K562 (cell line): ENCODE measurements at regions not wholly inside any gene's neighbourhood (a gene's known extent, or its start where the extent isn't known, plus 50 kb on each side); places are given as distances from the start of the nearest gene placed in this dataset.

Experiments used
- ATAC-seq: fragments of 200-7000 bp; cut with Tn5 transposase; 3 replicates; pipeline ENCODE4 v1.9.1; 2020; ENCODE audit warnings: moderate library complexity
- BruUV-seq: library from RNA; stranded (reverse); fragments of 400-500 nt; replicated peaks from 2 replicates; lab custom pipeline; 2021; lab: Mats Ljungman, UMichigan
- CTCF ChIA-PET: fragments of 300-600 bp; formaldehyde crosslinking; extraction: SDS; loops from one replicate; lab custom pipeline; 2021; ENCODE audit warnings: low intra/inter-chr PET ratio; lab: Yijun Ruan, JAX
- POLR2A ChIA-PET: fragments of 300-600, 350-650 bp; sonication (Branson Sonifier 250); formaldehyde crosslinking; extraction: SDS; loops from one replicate; lab custom pipeline; 2021; ENCODE audit warnings: antibody characterized with exemption, inconsistent platforms; lab: Yijun Ruan, JAX
- DNase-seq, 4 experiments: peaks; one replicate each; pipeline versions ENCODE4 v3.0.0 to v3.0.0-alpha.2; 2011 to 2018; ENCODE audit warnings: low spot score in 3 of 4, mixed read lengths in 3 of 4; ENCODE audit errors: extremely low read depth in 1 of 4
- FAIRE-seq: peaks from 2 replicates; lab custom pipeline; 2011; peaks lifted over from hg19 to GRCh38; lab: Jason Lieb, UNC
- H2AFZ ChIP-seq: 2 replicates; pipeline ENCODE4 v1.6.0; 2011; ENCODE audit warnings: low read depth, low read length, control low read depth, inconsistent platforms
- H3K27ac ChIP-seq: fragments of 200-600 bp; 3 replicates; pipeline ENCODE4 v1.8.0; 2011; ENCODE audit warnings: low read depth, mild to moderate bottlenecking, control low read depth, inconsistent platforms, low read length, moderate library complexity, mixed read lengths; ENCODE audit errors: extremely low read depth
- H3K27me3 ChIP-seq, 2 experiments: fragments of 300-600 bp in 1 of 2; 2 replicates in 1 of 2; 3 replicates in 1 of 2; pipeline versions ENCODE4 v1.6.0 to v1.8.0; 2011; ENCODE audit warnings: inconsistent platforms in 2 of 2, low read length in 2 of 2, mild to moderate bottlenecking in 1 of 2, mixed read lengths in 1 of 2, moderate library complexity in 1 of 2; ENCODE audit not compliant: control insufficient read depth in 2 of 2, insufficient read depth in 2 of 2
- H3K36me3 ChIP-seq: fragments of 300-600 bp; 3 replicates; pipeline ENCODE4 v1.8.0; 2011; ENCODE audit warnings: mild to moderate bottlenecking, low read length, inconsistent platforms; ENCODE audit not compliant: control insufficient read depth, insufficient read depth
- H3K4me1 ChIP-seq, 2 experiments: fragments of 200-600 bp in 1 of 2; replicated peaks in 1 of 2; 2 replicates in 1 of 2; 3 replicates in 1 of 2; pipeline versions ENCODE4 v1.5.1 to v1.8.0; 2011; ENCODE audit warnings: inconsistent platforms in 2 of 2, low read length in 2 of 2, mild to moderate bottlenecking in 1 of 2, mixed read lengths in 1 of 2, moderate library complexity in 1 of 2; ENCODE audit not compliant: control insufficient read depth in 2 of 2, insufficient read depth in 2 of 2
- H3K4me2 ChIP-seq: 2 replicates; pipeline ENCODE4 v1.6.1; 2011; ENCODE audit warnings: low read length, control low read depth, inconsistent platforms, mixed read lengths; ENCODE audit not compliant: insufficient read depth
- H3K4me3 ChIP-seq: fragments of 200-600 bp; sonication (generic), shearing (Covaris generic); 2 replicates; pipeline ENCODE4 v1.5.1; 2016; ENCODE audit warnings: control low read depth, inconsistent platforms
- H3K79me2 ChIP-seq: fragments of 200-600 bp; 3 replicates; pipeline ENCODE4 v1.8.0; 2011; ENCODE audit warnings: low read length, inconsistent platforms; ENCODE audit not compliant: control insufficient read depth, insufficient read depth
- H3K9ac ChIP-seq, 2 experiments: 2 replicates each; pipeline versions ENCODE4 v1.6.0 to v1.6.1; 2011; ENCODE audit warnings: low read depth in 2 of 2, low read length in 2 of 2, control low read depth in 1 of 2, inconsistent platforms in 1 of 2, mild to moderate bottlenecking in 1 of 2, mixed read lengths in 1 of 2; ENCODE audit not compliant: insufficient read depth in 1 of 2
- H3K9me1 ChIP-seq: one replicate; pipeline ENCODE4 v1.6.0; 2011; ENCODE audit warnings: inconsistent platforms, mild to moderate bottlenecking, low read length, moderate library complexity; ENCODE audit not compliant: control insufficient read depth, insufficient read depth
- H3K9me3 ChIP-seq: replicated peaks from 2 replicates; pipeline ENCODE4 v1.5.1; 2011; ENCODE audit warnings: low read depth, low read length, inconsistent platforms; ENCODE audit not compliant: control insufficient read depth, insufficient read depth
- H4K20me1 ChIP-seq: replicated peaks from 2 replicates; pipeline ENCODE4 v1.6.1; 2011; ENCODE audit warnings: low read length, inconsistent platforms, mixed read lengths; ENCODE audit not compliant: control insufficient read depth, insufficient read depth
- BHLHE40 ChIP-seq: IDR thresholded peaks from 2 replicates; pipeline ENCODE4 v1.6.1; 2011; ENCODE audit warnings: low read length, improper control_type of control experiment
- CREB5 ChIP-seq: fragments of 250-450 bp; sonication (Bioruptor Pico); IDR thresholded peaks from 2 replicates; pipeline ENCODE4 v1.5.0; 2020; ENCODE audit warnings: mild to moderate bottlenecking
- HDAC6 ChIP-seq: IDR thresholded peaks from 2 replicates; pipeline ENCODE4 v1.6.1; 2012; ENCODE audit warnings: low read depth, mild to moderate bottlenecking, control low read depth, inconsistent platforms, low read length, moderate library complexity
- HES1 ChIP-seq: fragments of 450-650 bp; IDR thresholded peaks from 2 replicates; pipeline ENCODE4 v1.6.1; 2016; ENCODE audit warnings: low read depth, mild to moderate bottlenecking, moderate library complexity
- IRF2 ChIP-seq: sonication (generic); formaldehyde crosslinking; IDR thresholded peaks from 2 replicates; pipeline ENCODE4 v1.8.1; 2022; ENCODE audit warnings: mild to moderate bottlenecking, missing genetic modification reagents
- KLF16 ChIP-seq: IDR thresholded peaks from 2 replicates; pipeline ENCODE4 v1.6.1; 2016; ENCODE audit warnings: antibody characterized with exemption
- PHF8 ChIP-seq: fragments of 200-600 bp; sonication (generic); IDR thresholded peaks from 2 replicates; pipeline ENCODE4 v1.6.1; 2012; ENCODE audit warnings: mixed run types, mild to moderate bottlenecking, inconsistent platforms, low read length, moderate library complexity, borderline replicate concordance
- RERE ChIP-seq: sonication (generic); formaldehyde crosslinking; IDR thresholded peaks from 2 replicates; pipeline ENCODE4 v1.8.0; 2023; ENCODE audit warnings: missing genetic modification reagents, mild to moderate bottlenecking, borderline replicate concordance
- STAT6 ChIP-seq: sonication (generic); formaldehyde crosslinking; IDR thresholded peaks from 2 replicates; pipeline ENCODE4 v1.8.1; 2023; ENCODE audit warnings: mild to moderate bottlenecking, missing genetic modification reagents
- TFAP4 ChIP-seq: sonication (generic); formaldehyde crosslinking; IDR thresholded peaks from 2 replicates; pipeline ENCODE4 v1.8.0; 2022; ENCODE audit warnings: missing genetic modification reagents, mild to moderate bottlenecking, moderate library complexity, borderline replicate concordance
- ZEB2 ChIP-seq: fragments of 450-650 bp; IDR thresholded peaks from 2 replicates; pipeline ENCODE4 v1.6.1; 2016
- WGBS: fragments of 100-300 bp; shearing (Covaris generic); methylation state at CpG from one replicate; pipeline ENCODE4 v1.1.6; 2016; ENCODE audit warnings: low coverage, mixed read lengths; ENCODE audit not compliant: insufficient coverage; ENCODE audit errors: missing lambda C conversion rate; 5-methylcytosine and 5-hydroxymethylcytosine counted together
- in situ Hi-C: fragments of 300-500 bp; cut with MboI; formaldehyde crosslinking; loops from 4 replicates; pipeline ENCODE4 v1.15.0; 2018; ENCODE audit warnings: inconsistent platforms, mixed read lengths
- intact Hi-C: fragments of 100-400 bp; cut with micrococcal nuclease; formaldehyde crosslinking; loops from 2 replicates; pipeline ENCODE4 v1.14.2; 2022

- no peak overlapping the region for H3K4me2 ChIP-seq
- no peak overlapping the region for H3K27ac ChIP-seq
- BruUV-seq, result no TSS peak
- in situ Hi-C loops (no loop called here), intact Hi-C loops (no loop called here)
- H4K20me1 ChIP-seq, result 0 out of 2 replicates have a peak, but pooled peaks cover 9% of the 10 kb centered on the region
- H3K27me3 ChIP-seq, result peaks cover 5 to 18% of the 10 kb centered on the region in 2 experiments
- no peak overlapping the region for H2AFZ ChIP-seq
- CTCF ChIA-PET, result no interaction called here
- H3K36me3 ChIP-seq, result no peaks in the 10 kb centered on the region
- H3K9ac ChIP-seq, result no peak overlapping the region
- no peak for FAIRE-seq
- no peaks in the 10 kb centered on the region for H3K9me1 ChIP-seq
- H3K9me3 ChIP-seq, result no peaks in the 10 kb centered on the region
- no peak overlapping the region for H3K4me3 ChIP-seq
- DNase-seq, result no peak
- no peak for ATAC-seq
- no peaks in the 10 kb centered on the region for H3K79me2 ChIP-seq
- WGBS, result 0% methylated on average over 4 of the region's 4 CpGs
- POLR2A ChIA-PET, result interaction anchor here (0.7 kb wide), 1 partner anchor 11 kb away, joined by 6 read pairs; no protein-coding TSS in a partner anchor
- H3K4me1 ChIP-seq, result peaks cover 0 to 5% of the 10 kb centered on the region in 2 experiments; a peak in 3 of 5 replicates
- TF ChIP-seq RERE (CRISPR knock-in tag) (no peak), KLF16 (no peak), ZEB2 (no peak), STAT6 (CRISPR knock-in tag) (no peak), BHLHE40 (no peak), HDAC6 (no peak), HES1 (no peak), PHF8 (no peak), CREB5 (CRISPR knock-in tag) (no peak), IRF2 (CRISPR knock-in tag) (no peak), TFAP4 (CRISPR knock-in tag) (no peak)
Measured at GRCh38 chr17:79497777-79498348, 113.0 kb downstream of the RBFOX3 start.
